ENCODE measurements at regions not wholly inside any gene's neighbourhood (a gene's known extent, or its start where the extent isn't known, plus 50 kb on each side); places are given as distances from the start of the nearest gene placed in this dataset.
A peak's percentile ranks its signal among the peaks of the same experiment; 100 is the strongest.

- no peak overlapping the region for H3K4me3 ChIP-seq (ENCODE audit: control insufficient read depth, low read depth, low read length)
- peak; percentile 64 for DNase-seq (ENCODE audit: low read depth)
- TF ChIP-seq, protein P1, sequence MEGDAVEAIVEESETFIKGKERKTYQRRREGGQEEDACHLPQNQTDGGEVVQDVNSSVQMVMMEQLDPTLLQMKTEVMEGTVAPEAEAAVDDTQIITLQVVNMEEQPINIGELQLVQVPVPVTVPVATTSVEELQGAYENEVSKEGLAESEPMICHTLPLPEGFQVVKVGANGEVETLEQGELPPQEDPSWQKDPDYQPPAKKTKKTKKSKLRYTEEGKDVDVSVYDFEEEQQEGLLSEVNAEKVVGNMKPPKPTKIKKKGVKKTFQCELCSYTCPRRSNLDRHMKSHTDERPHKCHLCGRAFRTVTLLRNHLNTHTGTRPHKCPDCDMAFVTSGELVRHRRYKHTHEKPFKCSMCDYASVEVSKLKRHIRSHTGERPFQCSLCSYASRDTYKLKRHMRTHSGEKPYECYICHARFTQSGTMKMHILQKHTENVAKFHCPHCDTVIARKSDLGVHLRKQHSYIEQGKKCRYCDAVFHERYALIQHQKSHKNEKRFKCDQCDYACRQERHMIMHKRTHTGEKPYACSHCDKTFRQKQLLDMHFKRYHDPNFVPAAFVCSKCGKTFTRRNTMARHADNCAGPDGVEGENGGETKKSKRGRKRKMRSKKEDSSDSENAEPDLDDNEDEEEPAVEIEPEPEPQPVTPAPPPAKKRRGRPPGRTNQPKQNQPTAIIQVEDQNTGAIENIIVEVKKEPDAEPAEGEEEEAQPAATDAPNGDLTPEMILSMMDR (conservative IDR thresholded peaks at IDR 0.05; ENCODE audit: control insufficient read depth, insufficient read depth, low read depth, low read length), result no peak
Observed at GRCh38 chr12:33587784-33588712, 148.4 kb upstream of the SYT10 start.

DNA sequence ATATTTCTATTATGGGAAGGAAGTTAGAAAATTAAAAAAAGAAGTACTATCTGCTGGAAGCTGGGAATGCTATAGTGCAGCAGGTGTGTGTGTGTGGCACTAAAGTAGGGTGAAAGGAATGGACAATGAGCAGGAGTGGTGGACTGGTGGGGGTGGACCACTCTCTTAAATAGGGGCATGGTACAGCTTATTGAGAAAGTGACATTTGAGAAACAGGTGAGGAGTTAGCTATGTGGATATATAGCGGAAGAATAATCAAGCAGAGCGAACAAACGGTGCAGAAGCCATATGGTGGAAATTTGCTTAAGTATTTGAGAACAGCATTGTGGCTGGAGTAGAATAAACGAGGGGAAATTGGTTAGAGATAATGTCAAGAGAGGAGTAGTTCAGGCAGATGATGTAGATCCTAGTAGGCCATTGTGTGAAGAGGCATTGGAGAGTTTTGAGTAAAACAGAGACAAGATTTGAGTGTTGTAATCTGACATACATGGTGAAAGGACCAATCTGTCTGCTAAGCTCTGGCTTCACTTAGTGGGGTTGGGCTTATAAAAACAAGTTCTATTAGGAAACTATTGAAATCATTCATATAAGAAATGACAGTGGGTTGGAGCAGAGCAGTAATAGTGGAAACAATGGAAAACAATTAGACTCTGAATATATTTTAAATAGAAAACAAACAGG is 149.2 kb upstream of the SYT10 start:
- DNase-seq (ENCODE audit: low read depth), result no peak
- no peak overlapping the region for H3K4me3 ChIP-seq (ENCODE audit: control insufficient read depth, low read depth, low read length)
- TF ChIP-seq, protein P1 (conservative IDR thresholded peaks at IDR 0.05; ENCODE audit: control insufficient read depth, insufficient read depth, low read depth, low read length), result no peak

DNA sequence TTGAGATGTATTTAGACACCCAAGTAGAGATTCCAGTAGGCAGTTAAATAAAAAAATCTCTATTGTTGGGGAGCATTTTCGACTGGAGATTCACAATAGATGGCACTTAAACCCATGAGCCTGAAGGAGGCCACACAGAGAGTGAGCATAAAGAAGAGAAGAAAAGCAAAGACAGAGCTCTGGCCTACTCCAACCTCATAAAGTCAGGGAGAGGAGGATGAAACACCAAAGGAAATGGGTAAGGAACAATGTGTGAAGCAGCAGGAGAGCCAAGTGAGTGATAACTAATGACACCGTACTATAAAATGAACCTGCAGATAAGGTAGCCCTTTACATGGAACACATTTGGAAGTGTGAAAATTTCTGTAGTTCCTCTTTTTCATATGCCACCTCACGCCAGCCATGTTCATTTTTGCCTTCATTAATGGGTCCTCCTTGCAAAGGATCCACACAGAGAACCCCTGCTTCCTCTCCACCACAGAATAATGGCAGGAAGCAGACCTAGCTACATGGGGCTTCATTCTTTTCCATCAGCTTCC is 150.0 kb upstream of the SYT10 start:
- no peak for DNase-seq (ENCODE audit: low read depth)
- H3K4me3 ChIP-seq (ENCODE audit: control insufficient read depth, low read depth, low read length), result no peak overlapping the region
- TF ChIP-seq, protein P1 (conservative IDR thresholded peaks at IDR 0.05; ENCODE audit: control insufficient read depth, insufficient read depth, low read depth, low read length), result no peak

DNA sequence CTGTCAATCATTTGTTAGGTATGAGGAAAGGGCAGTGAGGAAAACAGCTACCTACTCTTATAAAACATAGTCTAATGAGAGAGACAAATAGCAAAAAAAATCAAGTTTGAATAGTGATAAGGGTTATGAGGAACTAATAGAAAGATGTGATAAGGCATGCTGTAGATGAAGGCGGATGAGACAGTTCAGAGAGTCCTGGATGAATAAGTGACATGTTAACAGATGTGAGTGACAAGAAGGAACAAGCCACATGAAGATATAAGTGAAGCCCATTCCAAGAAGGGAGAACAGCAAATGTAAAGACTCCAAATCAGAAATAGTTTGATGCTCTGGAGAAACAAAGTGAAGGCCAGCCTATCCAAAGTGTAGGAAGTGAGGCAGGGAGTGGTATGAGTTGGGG is 154.1 kb upstream of the SYT10 start:
- TF ChIP-seq, protein P1 (conservative IDR thresholded peaks at IDR 0.05; ENCODE audit: control insufficient read depth, insufficient read depth, low read depth, low read length), result no peak
- no peak for DNase-seq (ENCODE audit: low read depth)
- H3K4me3 ChIP-seq (ENCODE audit: control insufficient read depth, low read depth, low read length), result no peak overlapping the region

- TF ChIP-seq, protein P1 (conservative IDR thresholded peaks at IDR 0.05; ENCODE audit: control insufficient read depth, insufficient read depth, low read depth, low read length), result no peak
- peak; percentile 2 for DNase-seq (ENCODE audit: low read depth)
- no peak overlapping the region for H3K4me3 ChIP-seq (ENCODE audit: control insufficient read depth, low read depth, low read length)
Observed at GRCh38 chr12:33596061-33596460, 156.4 kb upstream of the SYT10 start.

- TF ChIP-seq, protein P1 (conservative IDR thresholded peaks at IDR 0.05; ENCODE audit: control insufficient read depth, insufficient read depth, low read depth, low read length), result no peak
- DNase-seq (ENCODE audit: low read depth), result no peak
- H3K4me3 ChIP-seq (ENCODE audit: control insufficient read depth, low read depth, low read length), result no peak overlapping the region
Observed at GRCh38 chr12:33596814-33597213, 157.2 kb upstream of the SYT10 start.

All from fibroblast of mammary gland (primary cell).